NT2/D1 (cell line): ENCODE measurements at regions not wholly inside any gene's neighbourhood (a gene's known extent, or its start where the extent isn't known, plus 50 kb on each side); places are given as distances from the start of the nearest gene placed in this dataset.

ENCODE experiments used
- DNase-seq: peaks from one replicate; pipeline ENCODE4 v3.0.0-alpha.2; 2011; ENCODE audit warnings: low read depth, low spot score
- H3K27me3 ChIP-seq: 2 replicates; pipeline ENCODE4 v1.6.0; 2011; ENCODE audit warnings: mild to moderate bottlenecking; ENCODE audit not compliant: insufficient read length, insufficient read depth
- H3K36me3 ChIP-seq: 2 replicates; pipeline ENCODE4 v1.6.1; 2011; ENCODE audit warnings: mild to moderate bottlenecking, low read length, mixed read lengths; ENCODE audit not compliant: insufficient read depth, insufficient read length
- H3K4me1 ChIP-seq: 2 replicates; pipeline ENCODE4 v1.5.1; 2011; ENCODE audit not compliant: insufficient read depth, insufficient read length
- H3K4me3 ChIP-seq: 2 replicates; pipeline ENCODE4 v1.5.1; 2011; ENCODE audit warnings: low read depth; ENCODE audit not compliant: insufficient read length
- H3K9ac ChIP-seq: 2 replicates; pipeline ENCODE4 v1.6.0; 2011; ENCODE audit warnings: low read depth; ENCODE audit not compliant: insufficient read length
- H3K9me3 ChIP-seq: 2 replicates; pipeline ENCODE4 v1.5.1; 2011; ENCODE audit warnings: mild to moderate bottlenecking, low read length; ENCODE audit not compliant: insufficient read depth
- SUZ12 ChIP-seq: IDR thresholded peaks from 2 replicates; pipeline ENCODE4 v1.6.1; 2011; ENCODE audit not compliant: insufficient read length, insufficient read depth; ENCODE audit errors: extremely low read depth
- YY1 ChIP-seq: IDR thresholded peaks from 2 replicates; pipeline ENCODE4 v1.6.1; 2011; ENCODE audit not compliant: insufficient read length, insufficient read depth
- ZNF274 ChIP-seq: IDR thresholded peaks from 2 replicates; pipeline ENCODE4 v1.6.1; 2011; ENCODE audit warnings: mild to moderate bottlenecking, low read depth, low read length

DNA sequence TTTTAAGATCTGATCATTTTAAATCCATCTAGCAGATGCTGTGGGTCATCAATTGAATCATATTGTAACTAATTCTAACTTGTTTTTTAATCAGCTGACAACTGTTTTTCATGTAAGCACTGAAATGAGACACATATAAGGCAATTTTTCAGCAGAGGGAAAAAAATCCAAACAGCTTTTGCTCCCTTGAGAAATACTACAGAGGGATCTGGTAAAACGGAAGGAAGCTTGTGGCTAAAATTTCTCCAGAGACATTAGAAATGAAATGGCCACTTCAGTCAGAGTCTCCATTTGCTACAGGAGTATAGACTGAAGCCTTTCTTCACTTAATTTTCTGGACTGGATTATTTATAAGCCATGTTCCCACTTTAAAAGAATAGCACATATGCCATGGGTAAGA is 385.9 kb downstream of the MAN2A1 start:
- H3K4me3 ChIP-seq = no peak overlapping the region
- no peaks in the 10 kb centered on the region for H3K9me3 ChIP-seq
- no peak overlapping the region for H3K9ac ChIP-seq

GRCh38 chr5:110077147-110077546 is 387.4 kb downstream of the MAN2A1 start:
- no peak for DNase-seq
- no peak overlapping the region for H3K4me3 ChIP-seq
- H3K9me3 ChIP-seq = no peaks in the 10 kb centered on the region
- no peak overlapping the region for H3K9ac ChIP-seq
- H3K36me3 ChIP-seq = no peaks in the 10 kb centered on the region
- no peaks in the 10 kb centered on the region for H3K4me1 ChIP-seq
- TF ChIP-seq ZNF274 (no peak), SUZ12 (no peak), YY1 (no peak)
- no peaks in the 10 kb centered on the region for H3K27me3 ChIP-seq

More for the DNA sequence above, 385.9 kb downstream of the MAN2A1 start:
- DNase-seq = no peak
- no peaks in the 10 kb centered on the region for H3K36me3 ChIP-seq
- TF ChIP-seq YY1 (no peak), SUZ12 (no peak), ZNF274 (no peak)
- no peaks in the 10 kb centered on the region for H3K4me1 ChIP-seq
- H3K27me3 ChIP-seq = no peaks in the 10 kb centered on the region

DNA sequence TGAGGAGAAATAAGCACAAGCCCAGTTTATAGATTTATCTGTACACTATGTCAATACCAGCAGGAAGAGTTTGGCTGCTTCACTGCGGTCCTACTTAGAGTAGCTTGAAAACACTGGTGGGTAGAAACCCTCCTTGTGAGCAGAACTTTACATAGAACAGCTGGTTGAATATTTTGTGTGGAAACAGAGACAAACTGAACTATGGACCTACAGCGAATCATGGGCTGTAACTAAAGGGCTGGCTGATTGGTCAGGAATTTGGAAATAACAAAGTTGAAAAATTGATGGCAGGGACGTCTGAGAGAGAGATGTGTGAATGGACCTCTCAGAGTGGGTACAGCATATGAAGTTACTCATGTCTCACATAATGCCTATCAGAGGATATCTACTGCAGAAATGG is 392.5 kb downstream of the MAN2A1 start:
- Histone ChIP-seq H3K9me3 (no peaks in the 10 kb centered on the region), H3K27me3 (no peaks in the 10 kb centered on the region), H3K9ac (no peak overlapping the region), H3K4me3 (no peak overlapping the region), H3K4me1 (no peaks in the 10 kb centered on the region), H3K36me3 (no peaks in the 10 kb centered on the region)
- DNase-seq = no peak
- TF ChIP-seq YY1 (no peak), SUZ12 (no peak), ZNF274 (no peak)

- H3K9ac ChIP-seq = no peak overlapping the region
- no peaks in the 10 kb centered on the region for H3K36me3 ChIP-seq
- H3K4me3 ChIP-seq = no peak overlapping the region
- H3K4me1 ChIP-seq = no peaks in the 10 kb centered on the region
- no peaks in the 10 kb centered on the region for H3K27me3 ChIP-seq
- no peak for DNase-seq
- no peak for TF ChIP-seq YY1
- TF ChIP-seq SUZ12 = no peak
- TF ChIP-seq ZNF274 = no peak
- no peaks in the 10 kb centered on the region for H3K9me3 ChIP-seq
Measured at GRCh38 chr5:110082863-110083262, 393.1 kb downstream of the MAN2A1 start.

- Histone ChIP-seq H3K4me3 (no peak overlapping the region), H3K36me3 (no peaks in the 10 kb centered on the region), H3K9me3 (no peaks in the 10 kb centered on the region), H3K27me3 (no peaks in the 10 kb centered on the region), H3K9ac (no peak overlapping the region), H3K4me1 (no peaks in the 10 kb centered on the region)
- TF ChIP-seq YY1 (no peak), SUZ12 (no peak), ZNF274 (no peak)
- no peak for DNase-seq
Measured at GRCh38 chr5:110085826-110086225, 396.1 kb downstream of the MAN2A1 start.

GRCh38 chr5:110086658-110087388 is 397.1 kb downstream of the MAN2A1 start:
- Histone ChIP-seq H3K36me3 (no peaks in the 10 kb centered on the region), H3K27me3 (no peaks in the 10 kb centered on the region), H3K4me1 (no peaks in the 10 kb centered on the region), H3K9ac (no peak overlapping the region), H3K9me3 (no peaks in the 10 kb centered on the region), H3K4me3 (no peak overlapping the region)
- no peak for DNase-seq
- TF ChIP-seq YY1 (no peak), ZNF274 (no peak), SUZ12 (no peak)

DNA sequence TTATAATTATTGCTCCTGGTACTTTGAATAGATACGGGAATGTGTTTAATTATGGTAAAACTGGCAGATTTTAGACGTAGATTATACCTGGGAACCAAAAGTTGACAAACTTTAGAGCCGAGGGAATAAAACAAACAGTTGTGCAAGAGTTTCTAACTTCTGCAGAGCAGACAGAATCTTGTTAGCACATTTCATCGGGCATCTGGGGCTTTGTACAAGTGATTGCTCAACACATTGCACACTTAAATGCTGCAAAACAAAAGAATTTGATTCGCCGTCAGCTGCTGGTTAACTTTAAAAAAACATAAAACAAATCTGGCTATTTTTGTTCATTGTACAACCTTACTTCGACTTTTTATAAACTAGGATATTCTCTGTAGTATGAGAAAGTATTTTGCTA is 398.1 kb downstream of the MAN2A1 start:
- Histone ChIP-seq H3K9ac (no peak overlapping the region), H3K4me1 (no peaks in the 10 kb centered on the region), H3K4me3 (no peak overlapping the region), H3K27me3 (no peaks in the 10 kb centered on the region), H3K9me3 (no peaks in the 10 kb centered on the region), H3K36me3 (no peaks in the 10 kb centered on the region)
- no peak for DNase-seq
- TF ChIP-seq SUZ12 (no peak), YY1 (no peak), ZNF274 (no peak)
